ENCODE measurements at regions not wholly inside any gene's neighbourhood (a gene's known extent, or its start where the extent isn't known, plus 50 kb on each side); places are given as distances from the start of the nearest gene placed in this dataset.

- no peak for DNase-seq
These were observed 1943.8 kb upstream of the PIK3C3 start for GRCh38 chr18:40011201-40011600.

- DNase-seq = no peak
These were observed 1948.4 kb upstream of the PIK3C3 start for GRCh38 chr18:40006634-40007033.

- DNase-seq = no peak
These were observed 1950.8 kb upstream of the PIK3C3 start for GRCh38 chr18:40004246-40004645.

GRCh38 chr18:39998317-39998716 lies 1956.7 kb upstream of the PIK3C3 start:
- DNase-seq = no peak

- DNase-seq = no peak
These were observed 1960.5 kb upstream of the PIK3C3 start for GRCh38 chr18:39994498-39994897.

- DNase-seq = no peak
These were observed 1963.3 kb upstream of the PIK3C3 start for GRCh38 chr18:39991696-39992265.

GRCh38 chr18:39990540-39990939 lies 1964.5 kb upstream of the PIK3C3 start:
- DNase-seq = no peak

GRCh38 chr18:39976771-39977170 lies 1978.3 kb upstream of the PIK3C3 start:
- DNase-seq = no peak

- no peak for DNase-seq
These were observed 1982.5 kb upstream of the PIK3C3 start for GRCh38 chr18:39972521-39972920.

GRCh38 chr18:39969803-39970494 lies 1985.1 kb upstream of the PIK3C3 start:
- DNase-seq = no peak

GRCh38 chr18:39966275-39966674 lies 1988.8 kb upstream of the PIK3C3 start:
- DNase-seq = no peak

GRCh38 chr18:39962546-39962945 lies 1992.5 kb upstream of the PIK3C3 start:
- DNase-seq = no peak

GRCh38 chr18:39960550-39960949 lies 1994.5 kb upstream of the PIK3C3 start:
- no peak for DNase-seq

- DNase-seq = no peak
These were observed 1995.2 kb upstream of the PIK3C3 start for GRCh38 chr18:39959839-39960238.

- DNase-seq = no peak
These were observed 1996.2 kb upstream of the PIK3C3 start for GRCh38 chr18:39958876-39959275.

GRCh38 chr18:39952816-39953215 lies 2002.2 kb upstream of the PIK3C3 start:
- no peak for DNase-seq

GRCh38 chr18:39951142-39951720 lies 2003.8 kb upstream of the PIK3C3 start:
- DNase-seq = no peak

GRCh38 chr18:39946623-39947061 lies 2008.4 kb upstream of the PIK3C3 start:
- DNase-seq = no peak

GRCh38 chr18:39945076-39945475 lies 2010.0 kb upstream of the PIK3C3 start:
- DNase-seq = no peak

GRCh38 chr18:39942702-39943101 lies 2012.3 kb upstream of the PIK3C3 start:
- no peak for DNase-seq

- DNase-seq = no peak
These were observed 2016.1 kb upstream of the PIK3C3 start for GRCh38 chr18:39938676-39939608.

GRCh38 chr18:39935598-39935997 lies 2019.4 kb upstream of the PIK3C3 start:
- DNase-seq = no peak

GRCh38 chr18:39918847-39919246 lies 2036.2 kb upstream of the PIK3C3 start:
- DNase-seq = no peak
